Tibial nerve (tissue), 4 donors: ENCODE measurements at regions not wholly inside any gene's neighbourhood (a gene's known extent, or its start where the extent isn't known, plus 50 kb on each side); places are given as distances from the start of the nearest gene placed in this dataset.

ENCODE experiments used
- DNase-seq, 2 donors: peaks; one replicate each; pipeline ENCODE4 v3.0.0-alpha.2; 2019; ENCODE audit warnings: low spot score in 2 of 2
- H3K27ac ChIP-seq, 4 donors: fragments of 200-600 bp; sonication (generic) in 3 of 4; one replicate each; pipeline ENCODE4 v1.5.1; 2017 to 2019; ENCODE audit warnings: mild to moderate bottlenecking in 1 of 4
- H3K27me3 ChIP-seq, 2 donors: fragments of 200-600 bp; sonication (generic) in 1 of 2; one replicate each; pipeline versions ENCODE4 v1.5.1 to v1.6.0; 2017 to 2019
- H3K36me3 ChIP-seq, 3 donors: fragments of 200-600 bp; sonication (generic); one replicate each; pipeline ENCODE4 v1.5.1; 2018 to 2019
- H3K4me1 ChIP-seq, 4 donors: fragments of 200-600 bp; sonication (generic) in 3 of 4; one replicate each; pipeline ENCODE4 v1.5.1; 2017 to 2019
- H3K4me3 ChIP-seq, 4 donors: fragments of 200-600 bp; sonication (generic) in 3 of 4; one replicate each; pipeline ENCODE4 v1.5.1; 2017 to 2019; ENCODE audit warnings: mild to moderate bottlenecking in 1 of 4, moderate library complexity in 1 of 4
- H3K9me3 ChIP-seq, 4 donors: fragments of 200-600 bp; sonication (generic) in 3 of 4; one replicate each; pipeline ENCODE4 v1.5.1; 2017 to 2019
- CTCF ChIP-seq, 5 experiments: fragments of 200-600 bp in 3 of 5; fragments of 450-650 bp in 2 of 5; sonication (generic) in 3 of 5; IDR thresholded peaks; one replicate each; pipeline ENCODE4 v1.5.1; 2016 to 2019; ENCODE audit warnings: antibody characterized with exemption in 5 of 5, mild to moderate bottlenecking in 3 of 5, moderate library complexity in 2 of 5
- EP300 ChIP-seq, 2 donors: sonication (generic); formaldehyde crosslinking; IDR thresholded peaks; one replicate each; pipeline ENCODE4 v1.6.1; 2017; ENCODE audit warnings: antibody characterized with exemption in 2 of 2, mild to moderate bottlenecking in 1 of 2
- POLR2A ChIP-seq, 2 donors: fragments of 450-650 bp; IDR thresholded peaks; one replicate each; pipeline ENCODE4 v1.6.1; 2017; ENCODE audit warnings: antibody characterized with exemption in 2 of 2, mild to moderate bottlenecking in 2 of 2, moderate library complexity in 2 of 2
- WGBS, 2 donors: methylation state at CpG; one replicate each; pipeline ENCODE4 v1.1.5; 2018; 5-methylcytosine and 5-hydroxymethylcytosine counted together

GRCh38 chr22:34017205-34017604 is 96.9 kb upstream of the LARGE1 start:
- no peaks in the 10 kb centered on the region for H3K36me3 ChIP-seq
- no peak for TF ChIP-seq CTCF (IDR thresholded peaks at IDR 0.05)
- TF ChIP-seq EP300 (IDR thresholded peaks at IDR 0.05), result no peak
- TF ChIP-seq POLR2A (IDR thresholded peaks at IDR 0.05), result no peak
- H3K27me3 ChIP-seq, result no peaks in the 10 kb centered on the region
- no peak overlapping the region for H3K4me3 ChIP-seq
- no peak for DNase-seq
- 36 to 39% methylated on average over 4 of the region's 4 CpGs for WGBS, 2 donors
- peaks cover 0 to 34% (median 2%) of the 10 kb centered on the region in 4 donors for H3K9me3 ChIP-seq
- no peaks in the 10 kb centered on the region for H3K4me1 ChIP-seq
- H3K27ac ChIP-seq, result no peak overlapping the region

GRCh38 chr22:34019190-34019845 is 99.0 kb upstream of the LARGE1 start:
- Histone ChIP-seq H3K27ac (no peak overlapping the region), H3K27me3 (no peaks in the 10 kb centered on the region), H3K36me3 (no peaks in the 10 kb centered on the region), H3K4me3 (no peak overlapping the region), H3K4me1 (no peaks in the 10 kb centered on the region), H3K9me3 (peaks cover 0 to 20% (median 2%) of the 10 kb centered on the region in 4 donors)
- no peak for TF ChIP-seq POLR2A (IDR thresholded peaks at IDR 0.05)
- no peak for TF ChIP-seq EP300 (IDR thresholded peaks at IDR 0.05)
- TF ChIP-seq CTCF (IDR thresholded peaks at IDR 0.05), result no peak
- 63 to 68% methylated on average over 8 of the region's 8 CpGs for WGBS, 2 donors
- no peak for DNase-seq

GRCh38 chr22:34035209-34035608 is 114.9 kb upstream of the LARGE1 start:
- 77 to 90% methylated on average over 1 of the region's 1 CpG for WGBS, 2 donors
- no peak overlapping the region for H3K4me3 ChIP-seq
- peaks cover 0 to 12% (median 0%) of the 10 kb centered on the region in 4 donors for H3K9me3 ChIP-seq
- TF ChIP-seq EP300 (IDR thresholded peaks at IDR 0.05), result no peak
- TF ChIP-seq CTCF (IDR thresholded peaks at IDR 0.05), result no peak
- H3K27me3 ChIP-seq, result no peaks in the 10 kb centered on the region
- DNase-seq, result no peak
- H3K27ac ChIP-seq, result no peak overlapping the region
- H3K36me3 ChIP-seq, result no peaks in the 10 kb centered on the region
- H3K4me1 ChIP-seq, result no peaks in the 10 kb centered on the region

- no peaks in the 10 kb centered on the region for H3K36me3 ChIP-seq
- H3K9me3 ChIP-seq, result no peaks in the 10 kb centered on the region
- no peak overlapping the region for H3K4me3 ChIP-seq
- H3K27ac ChIP-seq, result no peak overlapping the region
- H3K27me3 ChIP-seq, result no peaks in the 10 kb centered on the region
- TF ChIP-seq CTCF (IDR thresholded peaks at IDR 0.05) (no peak), POLR2A (IDR thresholded peaks at IDR 0.05) (no peak)
- H3K4me1 ChIP-seq, result no peaks in the 10 kb centered on the region
- no peak for DNase-seq
- 50 to 55% methylated on average over 2 of the region's 2 CpGs for WGBS, 2 donors
Observed at GRCh38 chr22:34036931-34037330, 116.7 kb upstream of the LARGE1 start.

- Histone ChIP-seq H3K27me3 (no peaks in the 10 kb centered on the region), H3K4me3 (no peak overlapping the region), H3K27ac (no peak overlapping the region), H3K4me1 (no peaks in the 10 kb centered on the region), H3K9me3 (no peaks in the 10 kb centered on the region), H3K36me3 (no peaks in the 10 kb centered on the region)
- WGBS, 2 donors, result 73% methylated on average over 11 of the region's 11 CpGs
- TF ChIP-seq EP300 (IDR thresholded peaks at IDR 0.05), result no peak
- no peak for TF ChIP-seq CTCF (IDR thresholded peaks at IDR 0.05)
- TF ChIP-seq POLR2A (IDR thresholded peaks at IDR 0.05), result no peak
- DNase-seq, result no peak
Observed at GRCh38 chr22:34038801-34039555, 118.7 kb upstream of the LARGE1 start.
